Chondrocyte (in vitro differentiated cells): ENCODE measurements at regions not wholly inside any gene's neighbourhood (a gene's known extent, or its start where the extent isn't known, plus 50 kb on each side); places are given as distances from the start of the nearest gene placed in this dataset.

ENCODE experiments used
- DNase-seq: peaks from one replicate; pipeline ENCODE4 v3.0.0; 2021; ENCODE audit warnings: mixed read lengths, low spot score
- H3K27ac Mint-ChIP-seq: one replicate; pipeline ENCODE4 v1.8.0; 2021; ENCODE audit warnings: mild to moderate bottlenecking, moderate library complexity, mixed read lengths; ENCODE audit not compliant: unreplicated experiment
- H3K27me3 Mint-ChIP-seq: 2 replicates; pipeline ENCODE4 v1.8.0; 2021; ENCODE audit warnings: low read depth, mixed read lengths
- H3K36me3 Mint-ChIP-seq: 2 replicates; pipeline ENCODE4 v1.8.0; 2021; ENCODE audit warnings: low read depth, mixed read lengths
- H3K4me1 Mint-ChIP-seq: 2 replicates; pipeline ENCODE4 v1.8.0; 2021; ENCODE audit warnings: low read depth, mild to moderate bottlenecking, mixed read lengths
- H3K4me3 Mint-ChIP-seq: one replicate; pipeline ENCODE4 v1.8.0; 2021; ENCODE audit warnings: mild to moderate bottlenecking, moderate library complexity, mixed read lengths; ENCODE audit not compliant: unreplicated experiment
- H3K9me3 Mint-ChIP-seq: 2 replicates; pipeline ENCODE4 v1.8.0; 2021; ENCODE audit warnings: low read depth, mixed read lengths
- TF ChIP-seq, protein P1 (sequence below): fragments of 200-600 bp; sonication (generic); IDR thresholded peaks from 2 replicates; pipeline ENCODE4 v1.5.0; 2021; ENCODE audit warnings: antibody characterized with exemption, mild to moderate bottlenecking, moderate library complexity

DNA sequence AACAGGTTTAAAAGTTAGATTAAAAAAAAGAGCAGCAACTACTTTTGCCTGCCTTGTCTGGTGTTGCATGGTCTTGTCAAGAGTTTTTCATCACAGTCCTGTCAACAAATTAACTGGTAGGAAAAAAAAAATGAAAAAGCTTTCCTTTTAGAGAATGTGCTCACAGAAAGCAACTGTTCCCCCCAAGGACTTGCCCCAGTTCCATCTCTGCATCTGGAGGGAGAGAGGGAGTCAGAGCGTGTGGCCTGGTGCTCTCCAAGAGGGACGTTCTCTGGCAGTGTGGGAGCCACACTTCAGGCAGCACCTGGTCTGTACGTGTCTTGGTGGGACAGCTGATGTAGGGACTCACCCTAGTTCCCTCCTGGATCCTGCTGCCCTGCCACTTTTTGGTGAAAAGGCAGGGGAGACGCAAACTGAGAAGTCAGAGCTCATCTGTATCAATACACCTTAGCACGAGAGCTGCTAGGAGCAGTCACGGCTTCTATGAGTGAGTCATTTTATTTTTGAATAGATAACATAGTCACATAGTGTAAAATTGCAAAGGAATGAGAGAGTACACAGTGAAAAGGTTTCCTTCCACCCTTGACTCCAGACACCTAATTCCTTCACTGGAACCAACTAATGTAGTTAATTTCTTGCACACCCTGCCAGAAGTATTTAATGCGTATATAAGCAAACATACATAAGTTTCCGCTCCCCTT, 172.5 kb upstream of the MGAT5 start:
- no peak overlapping the region for H3K4me3 Mint-ChIP-seq
- no peaks in the 10 kb centered on the region for H3K36me3 Mint-ChIP-seq
- H3K9me3 Mint-ChIP-seq, result no peaks in the 10 kb centered on the region
- DNase-seq, result no peak
- no peaks in the 10 kb centered on the region for H3K4me1 Mint-ChIP-seq
- TF ChIP-seq, protein P1, sequence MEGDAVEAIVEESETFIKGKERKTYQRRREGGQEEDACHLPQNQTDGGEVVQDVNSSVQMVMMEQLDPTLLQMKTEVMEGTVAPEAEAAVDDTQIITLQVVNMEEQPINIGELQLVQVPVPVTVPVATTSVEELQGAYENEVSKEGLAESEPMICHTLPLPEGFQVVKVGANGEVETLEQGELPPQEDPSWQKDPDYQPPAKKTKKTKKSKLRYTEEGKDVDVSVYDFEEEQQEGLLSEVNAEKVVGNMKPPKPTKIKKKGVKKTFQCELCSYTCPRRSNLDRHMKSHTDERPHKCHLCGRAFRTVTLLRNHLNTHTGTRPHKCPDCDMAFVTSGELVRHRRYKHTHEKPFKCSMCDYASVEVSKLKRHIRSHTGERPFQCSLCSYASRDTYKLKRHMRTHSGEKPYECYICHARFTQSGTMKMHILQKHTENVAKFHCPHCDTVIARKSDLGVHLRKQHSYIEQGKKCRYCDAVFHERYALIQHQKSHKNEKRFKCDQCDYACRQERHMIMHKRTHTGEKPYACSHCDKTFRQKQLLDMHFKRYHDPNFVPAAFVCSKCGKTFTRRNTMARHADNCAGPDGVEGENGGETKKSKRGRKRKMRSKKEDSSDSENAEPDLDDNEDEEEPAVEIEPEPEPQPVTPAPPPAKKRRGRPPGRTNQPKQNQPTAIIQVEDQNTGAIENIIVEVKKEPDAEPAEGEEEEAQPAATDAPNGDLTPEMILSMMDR, result no peak
- no peak overlapping the region for H3K27ac Mint-ChIP-seq
- peaks cover 11% of the 10 kb centered on the region for H3K27me3 Mint-ChIP-seq

DNA sequence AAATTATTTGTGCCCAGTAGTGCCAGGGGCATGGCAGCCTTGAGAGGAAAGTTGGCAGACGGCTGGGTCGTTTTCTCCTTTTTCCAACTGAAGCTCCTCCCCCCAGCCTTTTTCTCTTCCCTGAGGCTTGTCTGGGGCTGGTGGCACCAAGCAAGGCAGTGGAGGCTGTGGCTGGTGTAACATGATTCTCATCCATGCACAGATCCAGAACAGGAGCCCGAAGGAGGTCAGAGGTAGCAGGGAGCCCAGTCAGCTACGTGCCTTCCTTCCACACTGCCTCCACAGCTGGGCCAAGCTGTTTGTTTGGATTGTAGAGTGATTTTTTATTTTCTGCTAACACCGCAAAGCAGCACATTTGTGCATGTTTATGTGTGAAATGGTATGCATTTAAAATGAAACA, 170.3 kb upstream of the MGAT5 start:
- H3K27me3 Mint-ChIP-seq, result peaks cover 7% of the 10 kb centered on the region
- DNase-seq, result no peak
- no peak overlapping the region for H3K4me3 Mint-ChIP-seq
- no peak overlapping the region for H3K27ac Mint-ChIP-seq
- H3K9me3 Mint-ChIP-seq, result no peaks in the 10 kb centered on the region
- TF ChIP-seq, protein P1, result no peak
- H3K36me3 Mint-ChIP-seq, result no peaks in the 10 kb centered on the region
- no peaks in the 10 kb centered on the region for H3K4me1 Mint-ChIP-seq

DNA sequence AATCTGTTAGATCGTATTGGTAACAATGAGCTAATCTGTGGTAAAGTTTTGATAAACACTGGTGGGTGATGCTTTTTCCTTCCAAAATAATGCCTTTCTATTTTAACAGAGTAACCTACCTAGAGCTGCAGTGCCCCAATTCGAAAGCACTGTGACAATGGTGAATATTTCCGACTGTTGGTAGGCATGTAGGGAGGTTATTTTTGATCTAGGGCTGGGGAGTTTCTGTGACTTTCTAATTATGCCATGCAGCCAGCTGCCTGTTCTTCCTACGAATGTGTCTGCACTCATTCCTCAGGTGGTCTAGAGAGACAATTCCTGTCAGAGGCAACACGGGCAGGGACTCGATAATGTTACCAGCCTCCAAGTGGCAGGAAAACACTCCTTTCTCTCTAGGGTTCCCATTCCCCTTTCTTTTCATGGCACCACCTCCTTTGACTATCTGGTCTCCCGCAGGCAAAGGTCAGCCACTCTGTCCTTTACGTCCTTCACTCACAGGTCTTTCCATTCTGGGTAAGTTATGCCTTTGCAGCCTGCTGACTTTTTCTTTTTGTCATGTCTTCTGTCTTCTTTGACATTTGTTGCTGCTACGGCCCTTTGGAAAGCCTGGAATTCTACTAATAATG, 167.2 kb upstream of the MGAT5 start:
- H3K4me3 Mint-ChIP-seq, result no peak overlapping the region
- DNase-seq, result no peak
- H3K27me3 Mint-ChIP-seq, result peaks cover 2% of the 10 kb centered on the region
- no peaks in the 10 kb centered on the region for H3K4me1 Mint-ChIP-seq
- no peaks in the 10 kb centered on the region for H3K9me3 Mint-ChIP-seq
- H3K27ac Mint-ChIP-seq, result no peak overlapping the region
- H3K36me3 Mint-ChIP-seq, result no peaks in the 10 kb centered on the region
- TF ChIP-seq, protein P1, result no peak

DNA sequence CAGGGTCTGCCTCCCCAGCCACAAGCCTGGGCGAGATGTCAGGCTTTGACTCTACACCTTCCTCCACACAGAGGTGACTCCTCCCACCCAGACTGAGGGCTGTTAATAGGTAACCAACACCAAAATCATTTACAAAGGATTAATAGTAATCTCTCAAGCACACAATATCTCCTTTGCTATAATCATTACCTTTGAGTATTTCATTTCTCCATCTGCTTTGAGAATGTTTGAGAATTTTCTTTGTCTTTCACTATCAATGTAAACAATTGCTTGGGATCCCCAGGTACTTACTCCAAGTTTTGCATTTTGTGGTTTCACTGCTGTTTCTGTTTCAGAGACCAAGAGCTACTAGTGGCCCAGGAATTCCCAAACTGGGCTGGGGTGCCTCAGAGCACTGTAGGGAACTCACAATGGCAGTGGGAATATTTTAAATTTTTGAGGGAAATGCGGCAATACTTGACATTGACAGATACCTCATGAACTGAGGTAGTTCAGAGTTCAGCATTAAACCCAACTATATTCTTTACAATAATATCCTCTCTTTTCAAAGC, 166.4 kb upstream of the MGAT5 start:
- no peaks in the 10 kb centered on the region for H3K36me3 Mint-ChIP-seq
- no peak overlapping the region for H3K27ac Mint-ChIP-seq

DNA sequence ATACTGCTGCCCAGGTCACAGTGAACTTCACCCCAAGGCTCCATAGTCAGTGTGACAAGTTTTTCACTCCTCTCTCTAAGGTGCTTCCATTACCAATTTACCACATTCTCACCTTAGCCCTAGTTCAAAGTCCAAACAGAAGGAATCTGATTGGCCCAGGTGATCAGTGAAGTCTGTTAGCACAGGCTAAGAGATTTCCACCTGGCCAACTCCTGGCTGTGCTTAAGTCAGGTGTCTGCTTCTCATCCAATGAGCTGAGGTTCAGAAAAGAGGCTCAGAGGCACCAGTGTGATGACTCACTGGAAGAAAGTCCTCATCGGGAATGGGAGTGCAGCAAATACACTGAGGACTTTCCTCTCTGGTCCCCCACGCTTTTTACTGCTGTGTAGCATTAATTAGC, 164.4 kb upstream of the MGAT5 start:
- Mint-ChIP-seq H3K27ac (no peak overlapping the region), H3K4me1 (no peaks in the 10 kb centered on the region), H3K9me3 (no peaks in the 10 kb centered on the region), H3K27me3 (no peaks in the 10 kb centered on the region), H3K36me3 (no peaks in the 10 kb centered on the region), H3K4me3 (no peak overlapping the region)
- DNase-seq, result no peak
- TF ChIP-seq, protein P1, result no peak

More for the DNA sequence above, 166.4 kb upstream of the MGAT5 start:
- H3K9me3 Mint-ChIP-seq, result no peaks in the 10 kb centered on the region
- H3K4me3 Mint-ChIP-seq, result no peak overlapping the region
- peaks cover 2% of the 10 kb centered on the region for H3K27me3 Mint-ChIP-seq
- TF ChIP-seq, protein P1, result no peak
- no peak for DNase-seq
- H3K4me1 Mint-ChIP-seq, result no peaks in the 10 kb centered on the region
